ENCODE measurements at regions not wholly inside any gene's neighbourhood (a gene's known extent, or its start where the extent isn't known, plus 50 kb on each side); places are given as distances from the start of the nearest gene placed in this dataset.

- 28% methylated on average over 8 of the region's 10 CpGs for WGBS (ENCODE audit: insufficient coverage, low coverage, low lambda C conversion rate, missing lambda C conversion rate)
- ATAC-seq, result peak; percentile 43 to 71 (median 58)
Observed at GRCh38 chr6:104527761-104528415, 331.8 kb downstream of the HACE1 start.

GRCh38 chr6:104527311-104527710 lies 332.4 kb downstream of the HACE1 start:
- H3K4me1 ChIP-seq, result no peaks in the 10 kb centered on the region
- no peaks in the 10 kb centered on the region for H3K36me3 ChIP-seq
- H3K27me3 ChIP-seq, result peaks cover 0 to 11% of the 10 kb centered on the region in 2 donors
- no peak for ATAC-seq
- no peak overlapping the region for H3K27ac ChIP-seq
- no peak overlapping the region for H3K4me3 ChIP-seq
- no peaks in the 10 kb centered on the region for H3K9me3 ChIP-seq
- intact Hi-C loops (cut with DNase I), result no loop called here
- TF ChIP-seq, protein P1, sequence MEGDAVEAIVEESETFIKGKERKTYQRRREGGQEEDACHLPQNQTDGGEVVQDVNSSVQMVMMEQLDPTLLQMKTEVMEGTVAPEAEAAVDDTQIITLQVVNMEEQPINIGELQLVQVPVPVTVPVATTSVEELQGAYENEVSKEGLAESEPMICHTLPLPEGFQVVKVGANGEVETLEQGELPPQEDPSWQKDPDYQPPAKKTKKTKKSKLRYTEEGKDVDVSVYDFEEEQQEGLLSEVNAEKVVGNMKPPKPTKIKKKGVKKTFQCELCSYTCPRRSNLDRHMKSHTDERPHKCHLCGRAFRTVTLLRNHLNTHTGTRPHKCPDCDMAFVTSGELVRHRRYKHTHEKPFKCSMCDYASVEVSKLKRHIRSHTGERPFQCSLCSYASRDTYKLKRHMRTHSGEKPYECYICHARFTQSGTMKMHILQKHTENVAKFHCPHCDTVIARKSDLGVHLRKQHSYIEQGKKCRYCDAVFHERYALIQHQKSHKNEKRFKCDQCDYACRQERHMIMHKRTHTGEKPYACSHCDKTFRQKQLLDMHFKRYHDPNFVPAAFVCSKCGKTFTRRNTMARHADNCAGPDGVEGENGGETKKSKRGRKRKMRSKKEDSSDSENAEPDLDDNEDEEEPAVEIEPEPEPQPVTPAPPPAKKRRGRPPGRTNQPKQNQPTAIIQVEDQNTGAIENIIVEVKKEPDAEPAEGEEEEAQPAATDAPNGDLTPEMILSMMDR (IDR thresholded peaks at IDR 0.05), result no peak
- no peak for TF ChIP-seq POLR2A (IDR thresholded peaks at IDR 0.05)
- WGBS (ENCODE audit: insufficient coverage, low coverage, low lambda C conversion rate, missing lambda C conversion rate), result 45% methylated on average over 7 of the region's 7 CpGs
- no peak for DNase-seq

More at GRCh38 chr6:104527761-104528415, 331.8 kb downstream of the HACE1 start:
- Histone ChIP-seq H3K27me3 (peaks cover 0 to 11% of the 10 kb centered on the region in 2 donors), H3K4me1 (no peaks in the 10 kb centered on the region), H3K27ac (no peak overlapping the region), H3K4me3 (no peak overlapping the region), H3K9me3 (no peaks in the 10 kb centered on the region), H3K36me3 (no peaks in the 10 kb centered on the region)
- TF ChIP-seq POLR2A (IDR thresholded peaks at IDR 0.05), result no peak
- TF ChIP-seq, protein P1 (IDR thresholded peaks at IDR 0.05), result peak; percentile 4 to 38 (median 24)
- no peak for DNase-seq
- intact Hi-C loops (cut with DNase I), result no loop called here

GRCh38 chr6:104526376-104526775 lies 333.3 kb downstream of the HACE1 start:
- peak in 1 of 4 donors; percentile 17 for ATAC-seq
- intact Hi-C loops (cut with DNase I), result no loop called here
- no peak overlapping the region for H3K27ac ChIP-seq

DNA sequence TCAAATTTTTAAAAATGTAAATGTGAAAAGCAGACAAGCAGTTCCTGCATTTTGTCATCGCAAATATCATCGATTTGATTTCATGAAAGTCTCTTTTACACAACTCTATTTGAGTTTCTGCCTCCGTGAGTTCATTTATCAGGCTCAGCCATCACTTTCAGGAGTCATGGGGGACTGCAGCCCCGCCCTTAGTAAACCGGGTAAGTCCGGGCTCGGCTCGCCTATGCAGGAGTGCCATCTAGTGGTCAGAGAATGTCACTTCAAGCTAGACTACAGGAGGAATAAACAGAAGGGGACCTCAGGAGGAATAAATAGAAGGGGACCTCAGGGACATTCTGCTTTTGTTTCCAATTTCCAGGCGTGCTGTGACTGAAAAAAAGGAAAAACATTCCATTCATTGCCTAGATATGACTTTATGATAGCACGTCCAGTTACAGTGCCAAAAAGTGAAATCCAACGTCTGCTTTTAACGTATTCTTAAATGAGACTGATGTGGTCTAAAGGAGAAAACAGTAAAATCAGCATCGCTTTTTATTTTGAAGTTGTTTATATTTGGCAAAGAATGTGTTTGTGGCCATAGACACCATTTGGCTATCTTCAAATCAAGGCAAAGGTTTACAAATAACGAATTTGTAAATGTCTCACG lies 333.9 kb downstream of the HACE1 start:
- WGBS (ENCODE audit: insufficient coverage, low coverage, low lambda C conversion rate, missing lambda C conversion rate), result 21% methylated on average over 15 of the region's 15 CpGs
- no peak overlapping the region for H3K4me3 ChIP-seq
- H3K27me3 ChIP-seq, result peaks cover 0 to 11% of the 10 kb centered on the region in 2 donors
- H3K36me3 ChIP-seq, result no peaks in the 10 kb centered on the region
- ATAC-seq (peak; percentile 95 to 97 (median 97)), DNase-seq (peak; percentile 60 to 68 (median 67))
- no peaks in the 10 kb centered on the region for H3K4me1 ChIP-seq
- H3K27ac ChIP-seq, result no peak overlapping the region
- intact Hi-C loops (cut with DNase I), result no loop called here
- TF ChIP-seq POLR2A (IDR thresholded peaks at IDR 0.05), result no peak
- TF ChIP-seq, protein P1 (IDR thresholded peaks at IDR 0.05), result peak; percentile 75 to 94 (median 85)
- H3K9me3 ChIP-seq, result no peaks in the 10 kb centered on the region

More at GRCh38 chr6:104526376-104526775, 333.3 kb downstream of the HACE1 start:
- Histone ChIP-seq H3K4me3 (no peak overlapping the region), H3K27me3 (peaks cover 0 to 11% of the 10 kb centered on the region in 2 donors), H3K36me3 (no peaks in the 10 kb centered on the region), H3K4me1 (no peaks in the 10 kb centered on the region), H3K9me3 (no peaks in the 10 kb centered on the region)
- DNase-seq, result no peak
- 28% methylated on average over 6 of the region's 6 CpGs for WGBS (ENCODE audit: insufficient coverage, low coverage, low lambda C conversion rate, missing lambda C conversion rate)
- TF ChIP-seq POLR2A (IDR thresholded peaks at IDR 0.05), result no peak
- TF ChIP-seq, protein P1 (IDR thresholded peaks at IDR 0.05), result no peak
